Astrocyte (in vitro differentiated cells and primary cell): ENCODE measurements at regions not wholly inside any gene's neighbourhood (a gene's known extent, or its start where the extent isn't known, plus 50 kb on each side); places are given as distances from the start of the nearest gene placed in this dataset.

Experiments used
- DNase-seq: peaks from one replicate; pipeline ENCODE4 v3.0.0-alpha.2; 2010; ENCODE audit warnings: low read depth
- FAIRE-seq: peaks from 2 replicates; lab custom pipeline; 2011; peaks lifted over from hg19 to GRCh38; lab: Jason Lieb, UNC
- H2AFZ ChIP-seq: 2 replicates; pipeline ENCODE4 v1.6.0; 2012; ENCODE audit warnings: low read depth, low read length, inconsistent platforms
- H3K27ac ChIP-seq: 2 replicates; pipeline ENCODE4 v1.5.1; 2011; ENCODE audit warnings: low read depth, low read length, inconsistent platforms
- H3K27me3 ChIP-seq: 2 replicates; pipeline ENCODE4 v1.6.0; 2011; ENCODE audit warnings: low read length, inconsistent platforms; ENCODE audit not compliant: insufficient read depth
- H3K36me3 ChIP-seq: 2 replicates; pipeline ENCODE4 v1.5.1; 2011; ENCODE audit warnings: low read length, inconsistent platforms; ENCODE audit not compliant: insufficient read depth
- H3K4me1 ChIP-seq: 2 replicates; pipeline ENCODE4 v1.5.1; 2011; ENCODE audit warnings: low read length, inconsistent platforms; ENCODE audit not compliant: insufficient read depth
- H3K4me2 ChIP-seq: 2 replicates; pipeline ENCODE4 v1.6.0; 2012; ENCODE audit warnings: low read length, inconsistent platforms
- H3K4me3 ChIP-seq: 2 replicates; pipeline ENCODE4 v1.5.1; 2011; ENCODE audit warnings: low read depth, mild to moderate bottlenecking, low read length, inconsistent platforms; ENCODE audit not compliant: insufficient read depth
- H3K79me2 ChIP-seq: 2 replicates; pipeline ENCODE4 v1.6.0; 2012; ENCODE audit warnings: mild to moderate bottlenecking, low read length, inconsistent platforms; ENCODE audit not compliant: insufficient read depth
- H3K9ac ChIP-seq: 2 replicates; pipeline ENCODE4 v1.6.0; 2012; ENCODE audit warnings: mild to moderate bottlenecking, low read length, inconsistent platforms
- H3K9me3 ChIP-seq: 2 replicates; pipeline ENCODE4 v1.5.1; 2012; ENCODE audit warnings: low read depth, mild to moderate bottlenecking, low read length, inconsistent platforms; ENCODE audit not compliant: insufficient read depth
- H4K20me1 ChIP-seq: 2 replicates; pipeline ENCODE4 v1.6.0; 2012; ENCODE audit warnings: low read length, inconsistent platforms; ENCODE audit not compliant: insufficient read depth
- H3K27ac Mint-ChIP-seq: one replicate; pipeline ENCODE4 v1.8.0; 2021; ENCODE audit warnings: mild to moderate bottlenecking, mixed read lengths; ENCODE audit not compliant: unreplicated experiment
- H3K27me3 Mint-ChIP-seq: one replicate; pipeline ENCODE4 v1.8.0; 2021; ENCODE audit warnings: low read depth, mixed read lengths; ENCODE audit not compliant: unreplicated experiment
- H3K36me3 Mint-ChIP-seq: one replicate; pipeline ENCODE4 v1.8.0; 2021; ENCODE audit warnings: low read depth, mixed read lengths; ENCODE audit not compliant: unreplicated experiment
- H3K4me1 Mint-ChIP-seq: one replicate; pipeline ENCODE4 v1.8.0; 2021; ENCODE audit warnings: low read depth, mixed read lengths; ENCODE audit not compliant: unreplicated experiment
- H3K4me3 Mint-ChIP-seq: one replicate; pipeline ENCODE4 v1.8.0; 2021; ENCODE audit warnings: mild to moderate bottlenecking, moderate library complexity, mixed read lengths; ENCODE audit not compliant: unreplicated experiment
- H3K9me3 Mint-ChIP-seq: one replicate; pipeline ENCODE4 v1.8.0; 2021; ENCODE audit warnings: mild to moderate bottlenecking, mixed read lengths; ENCODE audit not compliant: unreplicated experiment
- EZH2 ChIP-seq: IDR thresholded peaks from 2 replicates; pipeline ENCODE4 v1.6.1; 2012; ENCODE audit warnings: mild to moderate bottlenecking, low read length, inconsistent platforms; ENCODE audit not compliant: insufficient read depth
- TF ChIP-seq, protein P1 (sequence below): IDR thresholded peaks from 2 replicates; pipeline ENCODE4 v1.5.1; 2011; ENCODE audit warnings: low read depth, mild to moderate bottlenecking, inconsistent platforms, low read length, moderate library complexity; ENCODE audit not compliant: insufficient read depth

DNA sequence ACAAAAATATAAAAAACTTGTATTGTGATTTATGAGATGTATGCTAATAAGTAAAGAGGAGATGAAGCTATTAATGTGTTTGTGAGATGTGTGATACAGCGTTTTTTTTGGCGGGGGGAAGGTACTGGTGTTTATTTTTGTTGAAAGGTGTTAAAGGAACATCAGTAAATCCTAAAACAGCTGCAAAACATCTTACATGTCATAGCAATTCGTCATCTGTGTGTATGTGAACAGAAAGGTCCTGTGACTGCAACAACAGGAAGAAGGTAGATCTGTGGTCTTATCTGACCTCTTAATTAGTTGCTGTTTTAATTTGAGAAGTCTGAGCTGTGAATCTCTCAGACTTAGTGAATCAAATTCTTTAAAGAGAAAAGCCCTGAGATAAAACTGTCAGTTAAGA lies 1041.1 kb downstream of the JRKL start:
- no peak for TF ChIP-seq EZH2
- TF ChIP-seq, protein P1, sequence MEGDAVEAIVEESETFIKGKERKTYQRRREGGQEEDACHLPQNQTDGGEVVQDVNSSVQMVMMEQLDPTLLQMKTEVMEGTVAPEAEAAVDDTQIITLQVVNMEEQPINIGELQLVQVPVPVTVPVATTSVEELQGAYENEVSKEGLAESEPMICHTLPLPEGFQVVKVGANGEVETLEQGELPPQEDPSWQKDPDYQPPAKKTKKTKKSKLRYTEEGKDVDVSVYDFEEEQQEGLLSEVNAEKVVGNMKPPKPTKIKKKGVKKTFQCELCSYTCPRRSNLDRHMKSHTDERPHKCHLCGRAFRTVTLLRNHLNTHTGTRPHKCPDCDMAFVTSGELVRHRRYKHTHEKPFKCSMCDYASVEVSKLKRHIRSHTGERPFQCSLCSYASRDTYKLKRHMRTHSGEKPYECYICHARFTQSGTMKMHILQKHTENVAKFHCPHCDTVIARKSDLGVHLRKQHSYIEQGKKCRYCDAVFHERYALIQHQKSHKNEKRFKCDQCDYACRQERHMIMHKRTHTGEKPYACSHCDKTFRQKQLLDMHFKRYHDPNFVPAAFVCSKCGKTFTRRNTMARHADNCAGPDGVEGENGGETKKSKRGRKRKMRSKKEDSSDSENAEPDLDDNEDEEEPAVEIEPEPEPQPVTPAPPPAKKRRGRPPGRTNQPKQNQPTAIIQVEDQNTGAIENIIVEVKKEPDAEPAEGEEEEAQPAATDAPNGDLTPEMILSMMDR = no peak

GRCh38 chr11:97432926-97433325 lies 1043.1 kb downstream of the JRKL start:
- H3K9me3 Mint-ChIP-seq = no peaks in the 10 kb centered on the region
- no peak overlapping the region for H2AFZ ChIP-seq
- H3K9ac ChIP-seq = no peak overlapping the region
- no peaks in the 10 kb centered on the region for H4K20me1 ChIP-seq
- H3K27ac Mint-ChIP-seq = peak overlapping the region; percentile 88
- H3K4me1 Mint-ChIP-seq = peaks cover 16% of the 10 kb centered on the region
- H3K4me3 Mint-ChIP-seq = no peak overlapping the region
- H3K27ac ChIP-seq = no peak overlapping the region
- H3K27me3 ChIP-seq = no peaks in the 10 kb centered on the region
- DNase-seq = no peak
- no peak overlapping the region for H3K4me3 ChIP-seq
- no peak overlapping the region for H3K4me2 ChIP-seq
- TF ChIP-seq EZH2 = no peak
- TF ChIP-seq, protein P1 = no peak
- H3K36me3 Mint-ChIP-seq = no peaks in the 10 kb centered on the region
- H3K4me1 ChIP-seq = no peaks in the 10 kb centered on the region
- no peaks in the 10 kb centered on the region for H3K36me3 ChIP-seq
- no peaks in the 10 kb centered on the region for H3K79me2 ChIP-seq
- no peak for FAIRE-seq
- no peaks in the 10 kb centered on the region for H3K9me3 ChIP-seq
- H3K27me3 Mint-ChIP-seq = no peaks in the 10 kb centered on the region

More for the DNA sequence above, 1041.1 kb downstream of the JRKL start:
- Histone ChIP-seq H3K9me3 (no peaks in the 10 kb centered on the region), H3K4me1 (no peaks in the 10 kb centered on the region), H3K36me3 (no peaks in the 10 kb centered on the region), H3K4me2 (no peak overlapping the region), H4K20me1 (no peaks in the 10 kb centered on the region), H3K9ac (no peak overlapping the region), H3K79me2 (no peaks in the 10 kb centered on the region), H3K4me3 (no peak overlapping the region), H3K27me3 (no peaks in the 10 kb centered on the region), H3K27ac (no peak overlapping the region), H2AFZ (no peak overlapping the region)
- H3K4me3 Mint-ChIP-seq = no peak overlapping the region
- FAIRE-seq (no peak), DNase-seq (no peak)
- H3K4me1 Mint-ChIP-seq = peaks cover 16% of the 10 kb centered on the region
- no peaks in the 10 kb centered on the region for H3K9me3 Mint-ChIP-seq
- no peak overlapping the region for H3K27ac Mint-ChIP-seq
- H3K27me3 Mint-ChIP-seq = no peaks in the 10 kb centered on the region
- no peaks in the 10 kb centered on the region for H3K36me3 Mint-ChIP-seq

- no peaks in the 10 kb centered on the region for H3K36me3 Mint-ChIP-seq
- no peak for FAIRE-seq
These were observed 1055.7 kb downstream of the JRKL start for GRCh38 chr11:97445561-97445960.

More at GRCh38 chr11:97445561-97445960, 1055.7 kb downstream of the JRKL start:
- no peaks in the 10 kb centered on the region for H3K27me3 Mint-ChIP-seq
- no peak overlapping the region for H3K4me3 ChIP-seq
- no peaks in the 10 kb centered on the region for H3K9me3 Mint-ChIP-seq
- no peaks in the 10 kb centered on the region for H3K36me3 ChIP-seq
- TF ChIP-seq EZH2 = no peak
- TF ChIP-seq, protein P1 = no peak
- DNase-seq = no peak
- H3K9me3 ChIP-seq = no peaks in the 10 kb centered on the region
- H3K79me2 ChIP-seq = no peaks in the 10 kb centered on the region
- H3K27ac ChIP-seq = no peak overlapping the region
- H3K27ac Mint-ChIP-seq = no peak overlapping the region
- H3K27me3 ChIP-seq = no peaks in the 10 kb centered on the region
- H3K9ac ChIP-seq = no peak overlapping the region
- H3K4me3 Mint-ChIP-seq = no peak overlapping the region
- no peaks in the 10 kb centered on the region for H3K4me1 ChIP-seq
- H3K4me2 ChIP-seq = no peak overlapping the region
- no peaks in the 10 kb centered on the region for H4K20me1 ChIP-seq
- H3K4me1 Mint-ChIP-seq = peaks cover 6% of the 10 kb centered on the region
- H2AFZ ChIP-seq = no peak overlapping the region
